H9 (cell line): ENCODE measurements at regions not wholly inside any gene's neighbourhood (a gene's known extent, or its start where the extent isn't known, plus 50 kb on each side); places are given as distances from the start of the nearest gene placed in this dataset.
A peak's percentile ranks its signal among the peaks of the same experiment; 100 is the strongest.
"Not testable (repeated sequence)": the region's sequence is repeated elsewhere in the genome, so short reads cannot be mapped to it uniquely, and the experiment has no call there.

Experiments used
- DNase-seq: peaks from one replicate; pipeline ENCODE4 v3.0.0-alpha.2; 2017
- H2AFZ ChIP-seq: one replicate; pipeline ENCODE4 v1.6.1; 2013; ENCODE audit warnings: mild to moderate bottlenecking, low read length, control low read depth, moderate library complexity
- H2AK5ac ChIP-seq: 2 replicates; pipeline ENCODE4 v1.6.1; 2013; ENCODE audit warnings: low read length, control low read depth, mixed read lengths; ENCODE audit not compliant: insufficient read length
- H2BK120ac ChIP-seq: one replicate; pipeline ENCODE4 v1.6.1; 2013; ENCODE audit warnings: low read depth, mild to moderate bottlenecking, low read length, control low read depth, inconsistent platforms; ENCODE audit not compliant: poor library complexity, severe bottlenecking
- H2BK12ac ChIP-seq: 2 replicates; pipeline ENCODE4 v1.6.1; 2013; ENCODE audit warnings: low read length, control low read depth, mixed read lengths, low read depth; ENCODE audit not compliant: insufficient read length
- H2BK15ac ChIP-seq: 2 replicates; pipeline ENCODE4 v1.6.1; 2013; ENCODE audit warnings: low read depth, low read length, control low read depth
- H2BK20ac ChIP-seq: one replicate; pipeline ENCODE4 v1.6.1; 2013; ENCODE audit warnings: low read depth, mild to moderate bottlenecking, low read length, control low read depth, inconsistent platforms; ENCODE audit not compliant: poor library complexity, severe bottlenecking
- H2BK5ac ChIP-seq: 2 replicates; pipeline ENCODE4 v1.6.1; 2013; ENCODE audit warnings: low read length, control low read depth, mixed read lengths; ENCODE audit not compliant: insufficient read length
- H3K14ac ChIP-seq: 2 replicates; pipeline ENCODE4 v1.6.1; 2013; ENCODE audit warnings: low read length, control low read depth; ENCODE audit not compliant: insufficient read depth
- H3K18ac ChIP-seq: 2 replicates; pipeline ENCODE4 v1.6.1; 2013; ENCODE audit warnings: low read depth, mild to moderate bottlenecking, mixed read lengths, low read length, control low read depth; ENCODE audit not compliant: insufficient read length
- H3K23ac ChIP-seq: 2 replicates; pipeline ENCODE4 v1.6.1; 2013; ENCODE audit warnings: low read length, control low read depth, mixed read lengths, low read depth; ENCODE audit not compliant: insufficient read length
- H3K23me2 ChIP-seq: 2 replicates; pipeline ENCODE4 v1.6.1; 2013; ENCODE audit warnings: low read depth, mild to moderate bottlenecking, mixed read lengths, low read length, control low read depth; ENCODE audit not compliant: insufficient read length, poor library complexity, severe bottlenecking
- H3K27ac ChIP-seq: 2 replicates; pipeline ENCODE4 v1.5.1; 2013; ENCODE audit warnings: low read length, control low read depth, mixed read lengths, low read depth; ENCODE audit not compliant: insufficient read length
- H3K27me3 ChIP-seq: 2 replicates; pipeline ENCODE4 v1.6.1; 2013; ENCODE audit warnings: low read length, control low read depth, inconsistent platforms; ENCODE audit not compliant: insufficient read depth
- H3K4ac ChIP-seq: 2 replicates; pipeline ENCODE4 v1.6.1; 2013; ENCODE audit warnings: low read depth, mild to moderate bottlenecking, control low read depth, inconsistent platforms, low read length, moderate library complexity
- H3K4me1 ChIP-seq: 2 replicates; pipeline ENCODE4 v1.6.1; 2013; ENCODE audit warnings: low read length, control low read depth, inconsistent platforms; ENCODE audit not compliant: insufficient read depth
- H3K4me2 ChIP-seq: 2 replicates; pipeline ENCODE4 v1.6.1; 2013; ENCODE audit warnings: low read length, control low read depth, mixed read lengths; ENCODE audit not compliant: insufficient read length, insufficient read depth
- H3K56ac ChIP-seq: 2 replicates; pipeline ENCODE4 v1.6.1; 2013; ENCODE audit warnings: low read depth, mild to moderate bottlenecking, mixed read lengths, low read length, control low read depth; ENCODE audit not compliant: insufficient read length
- H3K79me1 ChIP-seq: 2 replicates; pipeline ENCODE4 v1.6.1; 2013; ENCODE audit warnings: low read depth, mild to moderate bottlenecking, moderate library complexity, low read length, control low read depth, inconsistent platforms; ENCODE audit not compliant: insufficient read depth, poor library complexity, severe bottlenecking
- H3K79me2 ChIP-seq: 2 replicates; pipeline ENCODE4 v1.6.1; 2013; ENCODE audit warnings: low read length, control low read depth, inconsistent platforms; ENCODE audit not compliant: insufficient read depth
- H3K9ac ChIP-seq: 2 replicates; pipeline ENCODE4 v1.6.1; 2013; ENCODE audit warnings: low read length, control low read depth, mixed read lengths; ENCODE audit not compliant: insufficient read length; ENCODE audit errors: extremely low read depth
- H3K9me3 ChIP-seq: one replicate; pipeline ENCODE4 v1.6.1; 2013; ENCODE audit warnings: low read depth, low read length, inconsistent platforms; ENCODE audit not compliant: control insufficient read depth
- H3T11ph ChIP-seq: one replicate; pipeline ENCODE4 v1.6.1; 2013; ENCODE audit warnings: mild to moderate bottlenecking, low read length, control low read depth, inconsistent platforms
- H4K20me1 ChIP-seq: one replicate; pipeline ENCODE4 v1.6.1; 2013; ENCODE audit not compliant: control insufficient read depth, insufficient read length, insufficient read depth
- H4K5ac ChIP-seq: 2 replicates; pipeline ENCODE4 v1.6.1; 2013; ENCODE audit warnings: low read depth, mild to moderate bottlenecking, mixed read lengths, low read length, control low read depth; ENCODE audit not compliant: insufficient read length
- H4K8ac ChIP-seq: replicated peaks from 2 replicates; pipeline ENCODE4 v1.6.1; 2013; ENCODE audit warnings: low read length, control low read depth, mixed read lengths, low read depth; ENCODE audit not compliant: insufficient read length
- H4K91ac ChIP-seq: 2 replicates; pipeline ENCODE4 v1.6.1; 2013; ENCODE audit warnings: low read depth, mild to moderate bottlenecking, moderate library complexity, mixed read lengths, low read length, control low read depth; ENCODE audit not compliant: insufficient read length
- H3K27ac Mint-ChIP-seq, 3 experiments: 2 replicates in 2 of 3; 3 replicates in 1 of 3; pipeline ENCODE4 v1.8.0; 2020 to 2021; ENCODE audit warnings: mixed read lengths in 3 of 3, mild to moderate bottlenecking in 1 of 3, moderate library complexity in 1 of 3
- H3K27me3 Mint-ChIP-seq: 2 replicates; pipeline ENCODE4 v1.8.0; 2021; ENCODE audit warnings: low read depth, mild to moderate bottlenecking, moderate library complexity, mixed read lengths
- H3K36me3 Mint-ChIP-seq, 3 experiments: 2 replicates in 2 of 3; 3 replicates in 1 of 3; pipeline ENCODE4 v1.8.0; 2020 to 2021; ENCODE audit warnings: low read depth in 3 of 3, mixed read lengths in 3 of 3; ENCODE audit not compliant: insufficient read depth in 1 of 3
- H3K4me1 Mint-ChIP-seq, 2 experiments: 2 replicates each; pipeline ENCODE4 v1.8.0; 2020; ENCODE audit warnings: mixed read lengths in 2 of 2
- H3K4me3 Mint-ChIP-seq, 2 experiments: 2 replicates in 1 of 2; 3 replicates in 1 of 2; pipeline ENCODE4 v1.8.0; 2020 to 2021; ENCODE audit warnings: mild to moderate bottlenecking in 2 of 2, mixed read lengths in 2 of 2, moderate library complexity in 1 of 2
- H3K9me3 Mint-ChIP-seq, 2 experiments: 2 replicates in 1 of 2; 3 replicates in 1 of 2; pipeline ENCODE4 v1.8.0; 2020; ENCODE audit warnings: mild to moderate bottlenecking in 2 of 2, mixed read lengths in 2 of 2, moderate library complexity in 1 of 2
- WGBS: extraction: QIAGEN DNeasy Blood & Tissue Kit; methylation state at CpG from one replicate; pipeline ENCODE4 v1.1.7; 2013; ENCODE audit warnings: missing lambda C conversion rate, low lambda C conversion rate, mixed read lengths; ENCODE audit not compliant: insufficient read length; ENCODE audit errors: extremely low coverage; 5-methylcytosine and 5-hydroxymethylcytosine counted together

DNA sequence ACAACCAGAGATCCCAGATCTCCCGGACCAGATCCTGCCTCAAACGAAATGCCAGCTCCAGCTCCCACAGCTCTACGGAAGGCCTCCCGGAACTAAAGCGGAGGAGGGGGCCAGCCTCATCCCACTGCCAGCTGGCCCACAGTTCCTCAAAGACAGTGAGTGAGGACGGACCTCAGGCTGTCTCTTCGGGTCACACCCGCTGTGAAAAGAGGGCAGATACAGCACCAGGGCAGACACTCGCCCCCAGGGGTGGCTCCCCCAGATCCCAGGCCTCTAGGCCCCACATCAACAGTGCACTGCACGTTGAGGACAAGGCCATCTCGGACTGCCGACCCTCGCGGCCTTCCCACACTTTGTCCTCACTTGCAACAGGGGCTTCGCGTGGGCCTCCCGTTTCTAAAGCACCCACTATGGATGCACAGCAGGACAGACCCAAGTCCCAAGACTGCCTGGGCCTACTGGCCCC, 148.3 kb upstream of the C1QTNF3 start:
- peak; percentile 28 for DNase-seq
- Mint-ChIP-seq H3K36me3 (peaks cover 47 to 57% (median 55%) of the 10 kb centered on the region in 3 experiments), H3K9me3 (peaks cover 11 to 32% of the 10 kb centered on the region in 2 experiments), H3K4me1 (peaks cover 46 to 47% of the 10 kb centered on the region in 2 experiments), H3K27ac (peak overlapping the region; percentile 20 to 92 (median 83))
- H3K27me3 ChIP-seq, H3K27ac ChIP-seq, H2BK20ac ChIP-seq, H2AFZ ChIP-seq, H3T11ph ChIP-seq, H3K18ac ChIP-seq, H3K23ac ChIP-seq, H3K4me3 Mint-ChIP-seq, H2AK5ac ChIP-seq, H3K56ac ChIP-seq, H2BK12ac ChIP-seq, H2BK5ac ChIP-seq, H3K9me3 ChIP-seq, H3K79me2 ChIP-seq, H2BK15ac ChIP-seq, H3K4ac ChIP-seq, H3K4me1 ChIP-seq, H4K91ac ChIP-seq, H4K8ac ChIP-seq, H2BK120ac ChIP-seq, H3K79me1 ChIP-seq, H3K14ac ChIP-seq, H3K27me3 Mint-ChIP-seq, H3K23me2 ChIP-seq, H3K4me2 ChIP-seq, H3K9ac ChIP-seq, H4K20me1 ChIP-seq, H4K5ac ChIP-seq: not testable (repeated sequence)
- no CpG with 5 or more reads among the region's 17 CpGs for WGBS

DNA sequence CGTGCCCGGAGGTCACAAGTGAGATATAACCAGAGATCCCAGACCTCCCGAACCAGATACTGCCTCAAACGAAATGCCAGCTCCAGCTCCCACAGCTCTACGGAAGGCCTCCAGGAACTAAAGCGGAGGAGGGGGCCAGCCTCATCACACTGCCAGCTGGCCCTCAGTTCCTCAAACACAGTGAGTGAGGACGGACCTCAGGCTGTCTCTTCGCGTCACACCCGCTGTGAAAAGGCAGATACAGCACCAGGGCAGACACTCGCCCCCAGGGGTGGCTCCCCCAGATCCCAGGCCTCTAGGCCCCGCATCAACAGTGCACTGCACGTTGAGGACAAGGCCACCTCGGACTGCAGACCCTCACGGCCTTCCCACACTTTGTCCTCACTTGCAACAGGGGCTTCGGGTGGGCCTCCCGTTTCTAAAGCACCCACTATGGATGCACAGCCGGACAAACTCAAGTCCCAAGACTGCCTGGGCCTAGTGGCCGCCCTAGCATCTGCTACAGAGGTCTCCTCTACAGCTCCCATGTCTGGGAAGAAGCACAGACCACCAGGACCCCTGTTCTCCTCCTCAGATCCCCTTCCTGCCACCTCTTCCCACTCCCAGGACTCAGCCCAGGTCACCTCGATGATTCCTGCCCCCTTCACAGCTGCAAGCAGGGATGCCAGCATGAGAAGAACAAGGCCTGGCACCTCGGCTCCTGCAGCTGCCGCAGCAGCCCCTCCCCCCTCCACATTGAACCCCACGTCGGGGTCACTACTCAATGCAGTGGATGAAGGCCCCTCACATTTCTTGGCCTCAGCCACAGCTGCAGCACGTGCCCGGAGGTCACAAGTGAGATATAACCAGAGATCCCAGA, 149.3 kb upstream of the C1QTNF3 start:
- H2AFZ ChIP-seq, H3K4me2 ChIP-seq, H4K5ac ChIP-seq, H3K27me3 Mint-ChIP-seq, H2BK120ac ChIP-seq, H3K9ac ChIP-seq, H3K27ac ChIP-seq, H3K18ac ChIP-seq, H2BK15ac ChIP-seq, H3K79me1 ChIP-seq, H4K20me1 ChIP-seq, H3K9me3 ChIP-seq, H2BK20ac ChIP-seq, H2BK5ac ChIP-seq, H3K23me2 ChIP-seq, H3K27me3 ChIP-seq, H3K4me1 ChIP-seq, H2AK5ac ChIP-seq, H3K23ac ChIP-seq, H3K79me2 ChIP-seq, H3K4ac ChIP-seq, H3K56ac ChIP-seq, H3T11ph ChIP-seq, H4K91ac ChIP-seq, H4K8ac ChIP-seq, H2BK12ac ChIP-seq: not testable (repeated sequence)
- Mint-ChIP-seq H3K9me3 (peaks cover 11 to 32% of the 10 kb centered on the region in 2 experiments), H3K4me3 (peak overlapping the region in 1 of 2 experiments; percentile 6; a peak in 1 of 5 replicates), H3K36me3 (peaks cover 47 to 51% (median 49%) of the 10 kb centered on the region in 3 experiments), H3K27ac (peak overlapping the region; percentile 76 to 92 (median 83)), H3K4me1 (peaks cover 42 to 46% of the 10 kb centered on the region in 2 experiments)
- peak; percentile 54 for DNase-seq
- no CpG with 5 or more reads among the region's 26 CpGs for WGBS
- 0 out of 2 replicates have a peak overlapping the region, but pooled peaks have one; percentile 7 for H3K14ac ChIP-seq
